Right kidney (tissue), 1 donor: ENCODE measurements at regions not wholly inside any gene's neighbourhood (a gene's known extent, or its start where the extent isn't known, plus 50 kb on each side); places are given as distances from the start of the nearest gene placed in this dataset.

ENCODE experiments used
- DNase-seq: peaks from one replicate; pipeline ENCODE4 v3.0.0-alpha.2; 2016

DNA sequence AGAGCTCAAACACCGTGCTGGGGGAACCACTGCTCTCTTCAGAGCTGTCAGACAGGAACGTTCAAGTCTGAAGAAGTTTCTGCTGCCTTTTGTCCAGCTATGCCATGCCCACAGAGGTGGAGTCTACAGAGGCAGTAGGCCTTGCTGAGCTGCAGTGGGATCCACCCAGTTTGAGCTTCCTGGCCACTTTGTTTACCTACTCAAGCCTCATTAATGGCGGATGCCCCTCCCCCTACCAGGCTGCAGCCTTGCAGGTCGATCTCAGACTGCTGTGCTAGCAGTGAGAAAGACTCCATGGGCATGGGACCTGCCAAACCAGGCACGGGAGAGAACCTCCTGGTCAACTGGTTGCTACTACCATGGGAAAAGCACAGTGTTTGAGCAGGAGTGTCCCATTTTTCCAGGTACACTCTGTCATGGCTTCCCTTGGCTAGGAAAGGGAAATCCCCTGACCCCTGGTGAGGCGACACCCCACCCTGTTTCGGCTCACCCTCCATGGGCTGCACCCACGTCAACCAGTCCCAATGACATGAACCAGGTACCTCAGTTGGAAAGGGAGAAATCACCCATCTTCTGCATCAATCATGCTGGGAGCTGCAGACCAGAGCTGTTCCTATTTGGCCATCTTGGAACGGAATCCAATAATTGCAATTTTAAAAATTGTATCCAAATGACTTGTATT lies 246.9 kb upstream of the ADAMTS16 start:
- DNase-seq: no peak

DNA sequence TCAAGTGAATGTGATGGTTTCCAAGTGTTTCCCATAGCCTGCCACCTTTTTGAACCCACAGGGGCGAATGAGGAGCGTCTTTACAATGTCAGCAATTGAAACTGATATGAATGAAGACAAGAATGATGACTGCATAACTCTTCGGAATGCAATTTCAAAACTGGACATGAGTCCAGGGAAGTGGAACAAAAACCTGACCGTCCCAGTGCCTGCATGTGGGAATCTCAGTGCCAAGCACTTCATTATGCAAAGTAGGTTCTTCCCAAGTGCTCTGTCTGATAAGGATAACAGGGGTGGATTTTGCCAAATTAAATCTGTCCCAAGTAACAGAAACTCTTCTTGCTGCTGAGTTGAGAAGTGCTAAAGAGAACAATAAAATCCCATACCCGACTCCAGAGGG lies 243.8 kb upstream of the ADAMTS16 start:
- no peak for DNase-seq

DNA sequence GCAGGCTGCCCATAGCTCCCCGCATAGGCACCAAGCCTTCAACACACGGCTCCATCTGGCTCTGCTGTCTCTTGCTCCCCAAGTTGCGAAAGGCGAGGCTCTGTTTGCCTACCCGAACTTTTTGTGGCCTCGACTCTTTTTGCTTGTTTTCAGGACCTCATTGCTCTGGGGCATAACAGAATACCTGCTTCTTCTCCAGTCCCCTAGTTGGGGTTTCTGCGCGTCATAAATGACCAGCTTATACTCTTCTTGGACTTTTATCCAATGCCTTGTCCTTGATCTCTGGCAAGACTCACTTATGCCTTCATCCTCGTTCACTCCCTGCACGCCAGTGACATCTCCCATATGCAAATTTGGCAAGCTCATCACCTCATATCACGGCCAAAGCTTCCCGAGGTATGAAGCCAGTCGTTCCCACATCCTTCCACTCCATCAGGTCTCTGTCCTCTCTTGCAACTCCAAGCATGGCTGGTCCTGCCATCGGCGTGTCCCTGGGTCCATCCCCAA lies 238.8 kb upstream of the ADAMTS16 start:
- DNase-seq: no peak

DNA sequence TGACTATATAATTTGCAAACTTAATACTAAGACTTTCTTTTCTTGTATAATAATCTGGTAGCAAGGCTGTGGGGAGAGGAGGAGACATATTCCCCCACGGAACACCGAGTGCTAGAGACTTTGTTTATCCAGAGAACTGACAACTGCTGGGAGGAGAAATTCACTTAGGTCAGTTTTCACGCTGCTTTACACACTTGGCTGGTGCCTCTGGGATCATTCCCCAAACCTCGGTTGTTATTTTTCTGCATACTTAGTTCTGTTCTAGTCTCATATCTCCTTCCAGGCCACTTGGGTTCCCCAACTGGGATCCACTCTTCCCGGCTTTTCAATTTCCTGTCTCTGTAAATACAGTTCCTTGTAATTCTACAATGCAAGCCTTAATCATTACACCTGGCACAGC lies 238.2 kb upstream of the ADAMTS16 start:
- DNase-seq: no peak

DNA sequence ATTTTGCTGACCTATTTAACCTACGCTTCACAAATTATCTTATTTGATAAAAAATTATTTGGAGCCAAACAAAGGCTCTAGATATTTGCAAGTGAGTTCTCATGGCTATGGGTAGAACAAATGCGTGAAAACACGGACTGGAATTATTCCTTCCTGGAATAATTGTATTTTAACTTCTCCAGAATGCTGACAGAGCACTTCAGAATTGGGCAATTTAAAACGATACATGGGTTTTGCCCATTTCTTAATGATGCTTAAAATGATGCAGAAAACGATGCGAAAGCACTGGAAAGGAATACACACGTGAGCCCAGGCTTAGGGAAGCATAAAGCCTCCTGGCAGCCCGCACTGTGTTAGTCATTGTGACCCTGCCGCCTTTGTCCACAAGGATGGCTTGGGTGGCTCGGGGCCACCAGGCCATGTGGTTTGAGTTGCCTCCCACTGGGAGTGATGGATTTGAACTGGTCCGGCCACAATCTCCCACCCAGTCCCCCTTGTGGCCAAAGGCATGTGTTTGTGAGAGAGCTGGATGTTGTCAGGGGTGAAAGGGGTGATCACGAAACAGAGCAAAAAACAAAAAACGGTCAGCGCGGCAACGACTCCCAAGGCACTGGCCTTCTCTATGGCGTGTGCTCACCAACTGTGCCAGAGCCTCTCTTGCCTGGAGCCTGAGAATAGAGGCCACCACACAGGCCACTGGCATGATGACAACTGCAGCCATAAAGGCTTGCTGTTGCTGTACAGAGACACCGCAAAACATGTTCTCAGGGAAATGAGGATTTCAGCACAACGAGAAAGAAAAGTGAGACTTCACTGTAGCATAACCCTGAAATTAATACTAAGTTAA lies 234.2 kb upstream of the ADAMTS16 start:
- DNase-seq: no peak

DNA sequence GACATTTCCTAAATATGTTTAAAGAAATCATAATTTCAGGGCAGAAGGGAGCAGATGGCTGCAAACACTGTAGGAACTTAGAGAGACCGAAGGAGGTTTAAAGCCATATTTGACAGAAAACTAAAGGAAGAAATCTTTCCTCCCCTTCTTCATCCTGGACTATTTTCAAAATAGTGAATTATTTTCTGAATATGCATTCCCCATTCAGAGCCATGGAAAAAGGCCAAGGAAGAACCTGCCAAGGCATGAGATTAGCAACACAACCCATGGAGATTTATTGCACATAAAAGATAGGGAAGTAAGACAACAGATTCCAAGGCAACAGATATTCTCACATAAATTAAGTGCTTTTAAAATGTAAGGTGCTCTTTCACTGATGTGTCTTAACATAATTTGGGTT lies 233.3 kb upstream of the ADAMTS16 start:
- DNase-seq: no peak

DNA sequence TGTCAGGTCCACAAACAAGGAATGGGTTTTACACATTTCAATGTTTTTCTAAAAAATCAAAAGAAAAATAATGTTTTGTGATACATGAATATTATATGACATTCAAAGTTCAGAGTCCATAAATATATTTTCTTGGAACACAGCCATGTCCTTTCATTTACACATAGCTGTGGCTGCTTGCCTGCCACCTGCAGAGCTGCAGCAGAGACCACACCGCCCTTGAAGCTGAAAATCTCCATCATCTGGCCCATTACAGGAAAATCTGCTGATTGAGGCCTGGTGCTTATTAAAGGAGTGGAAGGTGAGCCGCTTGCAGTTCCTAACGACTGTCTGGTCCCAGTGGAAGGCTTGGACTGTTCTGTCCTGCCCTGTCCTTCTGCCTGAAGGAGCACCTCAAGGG lies 232.6 kb upstream of the ADAMTS16 start:
- DNase-seq: no peak

DNA sequence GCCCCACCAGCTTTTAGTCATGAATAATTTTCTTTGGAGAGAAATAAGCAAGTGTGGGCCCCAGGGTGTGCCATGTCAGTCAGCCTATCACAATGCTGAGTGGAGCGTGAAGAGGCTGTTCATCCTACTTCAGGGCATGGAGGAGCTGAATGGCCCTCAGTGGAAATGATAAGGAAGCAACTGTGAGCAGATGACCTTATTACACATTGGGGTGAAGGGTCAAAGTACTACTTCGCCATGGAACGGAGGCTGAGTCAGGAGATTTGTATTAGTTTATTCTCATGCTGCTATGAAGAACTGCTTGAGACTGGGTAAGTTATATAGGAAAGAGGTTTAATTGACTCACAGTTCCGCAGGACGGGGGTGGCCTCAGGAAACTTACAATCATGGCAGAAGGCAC lies 231.0 kb upstream of the ADAMTS16 start:
- no peak for DNase-seq

DNA sequence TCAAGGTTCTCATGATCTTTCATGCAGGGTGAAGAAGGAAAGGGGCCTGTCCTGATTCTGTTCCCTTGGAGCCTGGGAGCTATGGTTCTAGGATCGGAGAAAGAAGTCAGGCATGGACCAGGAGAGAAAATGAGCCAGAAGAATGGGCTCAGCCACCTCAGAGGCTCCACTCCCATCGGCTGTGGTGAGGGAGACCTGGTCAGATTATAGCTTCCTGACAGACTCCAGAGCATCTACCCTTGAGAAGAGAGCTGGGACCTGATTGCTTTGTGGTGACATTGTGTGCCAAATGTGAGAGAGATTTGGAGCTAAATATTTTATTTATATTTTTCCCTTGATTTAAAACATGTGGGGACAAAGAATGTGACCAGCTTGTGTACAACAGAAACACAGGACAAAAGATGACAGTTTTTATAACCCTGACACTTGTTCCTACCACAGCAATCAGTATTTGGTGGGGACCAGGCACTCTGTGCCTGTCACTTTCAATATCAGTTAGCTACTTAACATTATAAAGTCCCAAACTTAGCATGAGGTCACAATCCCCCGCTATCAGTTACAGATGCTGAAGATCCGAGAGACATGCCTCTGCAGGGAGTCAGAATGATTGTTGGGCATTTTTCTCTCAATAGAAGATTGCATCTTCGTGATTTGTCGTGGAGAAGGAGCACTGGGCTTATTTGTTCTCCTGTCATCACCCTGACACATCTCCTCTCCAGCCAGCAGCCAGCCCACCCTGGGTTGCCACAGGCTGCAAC lies 228.3 kb upstream of the ADAMTS16 start:
- no peak for DNase-seq

DNA sequence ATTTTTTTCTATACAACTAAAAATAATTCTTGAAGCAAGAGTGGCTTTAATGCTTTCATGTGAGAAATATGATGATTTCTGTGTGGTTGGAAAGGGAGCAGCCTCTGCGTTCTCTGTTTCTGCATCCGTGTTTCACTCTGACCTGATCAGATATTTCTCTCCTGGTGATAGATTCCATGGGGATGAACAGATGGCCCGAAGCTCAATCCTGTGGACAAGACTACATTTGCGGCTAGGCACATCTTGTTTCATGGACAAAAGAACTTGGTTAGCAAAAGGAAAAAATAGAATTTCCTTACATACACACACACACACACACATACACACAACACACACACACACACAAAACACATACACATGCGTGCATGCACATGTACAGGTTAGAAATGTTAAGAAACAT lies 218.2 kb upstream of the ADAMTS16 start:
- DNase-seq: no peak

DNA sequence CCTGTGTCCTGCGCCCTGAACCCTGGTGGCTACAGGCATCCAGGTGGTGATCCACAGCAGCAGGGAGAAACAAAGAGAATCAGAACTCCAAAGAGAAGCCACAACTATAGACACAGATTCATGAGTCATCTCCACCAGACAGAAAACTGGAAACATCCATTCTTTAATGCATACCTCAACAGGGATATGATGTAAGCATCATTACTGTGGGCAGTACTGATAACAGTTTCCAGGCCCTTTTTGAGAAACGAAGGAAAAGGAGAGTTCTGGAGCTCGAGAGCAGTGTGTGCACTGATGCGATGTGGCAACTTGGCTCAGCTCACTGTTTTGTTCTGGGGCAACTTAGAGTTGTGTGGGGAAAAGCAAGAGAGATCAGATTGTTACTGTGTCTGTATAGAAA lies 215.6 kb upstream of the ADAMTS16 start:
- DNase-seq: no peak

DNA sequence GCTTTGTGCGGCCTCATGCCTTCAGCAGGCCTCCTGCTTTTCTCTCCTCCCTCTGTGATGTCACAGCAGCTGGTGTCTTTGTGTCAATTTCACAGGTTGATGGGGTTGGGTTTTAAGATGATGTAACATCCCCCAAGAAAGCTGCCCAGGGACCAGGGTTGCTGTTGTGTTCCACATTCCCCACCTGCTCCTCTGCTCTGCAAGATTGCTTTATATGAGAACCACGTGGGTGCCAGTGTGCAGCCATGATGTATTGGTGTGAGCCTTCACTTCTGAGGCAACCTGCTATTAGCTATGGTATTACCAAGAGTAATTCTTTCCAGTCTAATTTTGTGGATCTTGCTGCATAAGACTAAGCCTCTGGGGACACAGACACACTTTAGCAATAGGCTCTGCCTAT lies 213.0 kb upstream of the ADAMTS16 start:
- DNase-seq: no peak

DNA sequence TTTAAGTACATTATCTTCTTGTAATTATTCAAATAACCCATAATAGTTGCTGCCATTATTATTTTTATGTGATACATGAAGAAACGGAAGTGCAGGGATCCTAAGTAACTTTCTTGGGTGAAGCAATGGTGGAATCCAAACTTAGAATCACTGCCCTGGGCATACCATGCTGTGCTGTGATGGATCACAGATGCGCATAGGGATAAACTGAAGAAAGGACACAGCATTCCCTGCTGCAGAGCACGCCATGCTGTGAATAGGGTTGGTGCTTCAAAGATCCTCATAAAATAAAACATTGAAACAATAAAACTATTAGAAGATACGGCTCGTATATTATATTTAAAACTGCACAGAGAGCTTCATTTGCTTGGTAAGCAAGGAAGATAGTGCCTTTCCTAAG lies 211.7 kb upstream of the ADAMTS16 start:
- DNase-seq: no peak

DNA sequence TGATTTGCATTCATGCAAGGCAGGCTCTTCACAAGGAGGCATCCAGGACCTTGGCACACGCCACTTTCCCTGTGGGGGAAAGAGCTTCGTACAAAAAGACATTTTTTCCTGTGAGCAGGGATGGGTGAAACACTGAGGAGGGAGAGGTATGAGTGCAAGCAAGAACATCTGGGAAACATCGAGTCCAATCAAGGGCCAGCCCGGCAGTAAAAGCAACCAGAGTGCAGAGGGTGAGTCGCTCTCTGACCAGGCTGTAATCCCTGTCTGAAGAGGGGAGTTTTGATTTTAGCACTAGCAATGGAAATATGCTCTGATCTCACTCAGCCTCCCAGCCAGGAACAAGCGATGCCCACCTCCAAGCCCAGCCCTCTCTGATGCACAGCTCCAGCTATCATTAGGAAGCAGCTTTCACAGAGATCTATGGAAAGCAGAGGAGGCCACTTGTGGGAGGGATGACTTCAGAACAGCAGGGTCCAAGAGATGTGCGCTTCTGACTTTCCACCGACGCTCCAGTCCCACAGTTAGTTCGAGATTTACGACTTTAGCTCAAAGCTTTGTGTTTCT lies 211.0 kb upstream of the ADAMTS16 start:
- no peak for DNase-seq

DNA sequence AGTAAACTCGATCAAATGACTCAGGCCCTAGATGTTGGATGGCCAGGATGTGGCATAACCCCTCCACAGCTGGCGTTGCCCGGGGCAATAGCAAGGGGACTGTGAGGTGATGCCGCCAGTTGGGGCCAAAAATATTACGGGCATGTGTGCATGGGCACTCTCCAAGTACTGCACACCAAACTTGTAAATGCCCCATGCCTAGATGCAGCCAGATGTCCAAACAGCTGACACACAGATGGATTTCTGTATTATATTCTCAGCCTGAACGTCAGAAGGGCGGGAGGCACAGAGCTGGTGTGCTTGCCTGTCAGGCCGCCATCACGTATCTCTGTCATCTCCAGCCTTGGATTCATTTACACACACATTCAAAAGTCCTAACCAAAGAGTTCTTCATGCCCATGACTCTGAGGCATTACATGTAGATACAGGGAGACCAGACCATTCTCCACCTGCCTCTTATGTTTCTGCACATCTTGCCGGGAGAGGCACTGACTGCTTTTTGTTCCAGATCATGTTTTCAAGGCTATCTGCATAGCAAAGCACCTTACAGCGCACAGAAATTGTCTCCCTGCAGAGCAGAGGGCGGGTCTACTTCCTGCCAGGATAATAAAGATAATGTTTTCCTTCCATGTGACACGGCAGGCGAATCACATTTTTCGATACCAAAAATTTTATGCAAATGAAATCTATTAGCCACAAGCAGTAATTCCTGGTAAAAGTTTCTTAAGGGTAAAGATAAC lies 200.9 kb upstream of the ADAMTS16 start:
- DNase-seq: no peak

DNA sequence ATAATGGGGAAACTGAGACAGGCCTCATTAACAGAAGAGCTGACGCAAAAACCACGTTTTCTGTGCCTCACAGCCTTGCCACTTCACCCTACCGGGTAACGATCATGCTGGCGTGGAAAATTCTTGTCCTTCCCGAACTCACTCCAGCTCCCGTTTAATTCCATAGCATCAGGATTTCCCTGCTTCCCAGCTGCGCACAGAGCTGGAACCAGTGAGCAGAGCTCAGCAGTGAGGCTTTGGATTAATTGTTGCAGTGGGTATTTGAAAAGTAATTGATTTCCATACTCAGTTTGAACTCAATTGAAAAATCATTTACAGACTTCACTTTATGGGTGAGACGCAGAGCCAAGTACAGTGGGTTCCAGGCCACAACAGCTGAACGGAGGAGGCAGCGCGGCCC lies 199.0 kb upstream of the ADAMTS16 start:
- DNase-seq: no peak

DNA sequence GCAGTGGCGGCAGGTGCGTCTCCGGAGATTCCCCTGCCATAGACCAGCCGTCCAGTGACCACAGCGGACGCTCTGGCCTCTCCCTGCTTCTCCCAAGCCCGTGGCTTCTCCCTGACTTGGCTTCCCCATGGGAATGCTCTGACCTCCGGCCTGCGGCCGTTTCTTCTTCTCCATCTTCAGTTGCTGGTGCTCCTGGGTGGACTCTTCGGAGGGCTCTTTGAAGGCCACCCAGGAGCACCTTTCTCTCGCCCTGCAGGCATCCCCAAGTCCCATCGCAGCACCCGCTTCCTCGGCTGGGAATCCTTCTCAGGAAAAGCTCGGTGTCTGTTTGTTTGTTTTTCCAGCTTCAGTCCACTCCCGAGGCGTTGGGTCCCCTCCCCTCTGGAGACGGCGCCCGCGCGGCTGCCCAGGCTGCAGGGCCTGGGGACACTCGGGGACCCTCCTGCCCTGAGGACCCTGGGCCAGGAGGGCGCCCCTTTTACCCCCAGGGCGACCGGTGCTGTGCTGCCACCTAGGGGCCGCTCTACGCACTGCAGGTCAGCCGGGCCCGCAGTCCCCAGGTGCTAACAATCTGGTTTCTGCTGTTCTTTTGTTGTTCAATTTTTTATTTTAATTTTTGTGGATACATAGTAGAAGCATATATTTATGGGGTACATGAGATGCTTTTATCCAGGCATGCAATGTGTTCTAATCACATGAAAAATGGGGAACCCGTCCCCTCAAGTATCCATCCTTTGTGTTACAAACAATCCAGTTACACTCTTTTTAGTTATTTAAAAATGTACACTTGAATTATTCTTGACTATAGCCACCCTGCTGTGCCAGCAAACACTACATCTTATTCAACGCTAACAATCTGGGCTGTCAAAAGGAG lies 197.9 kb upstream of the ADAMTS16 start:
- DNase-seq: peak; percentile 50

DNA sequence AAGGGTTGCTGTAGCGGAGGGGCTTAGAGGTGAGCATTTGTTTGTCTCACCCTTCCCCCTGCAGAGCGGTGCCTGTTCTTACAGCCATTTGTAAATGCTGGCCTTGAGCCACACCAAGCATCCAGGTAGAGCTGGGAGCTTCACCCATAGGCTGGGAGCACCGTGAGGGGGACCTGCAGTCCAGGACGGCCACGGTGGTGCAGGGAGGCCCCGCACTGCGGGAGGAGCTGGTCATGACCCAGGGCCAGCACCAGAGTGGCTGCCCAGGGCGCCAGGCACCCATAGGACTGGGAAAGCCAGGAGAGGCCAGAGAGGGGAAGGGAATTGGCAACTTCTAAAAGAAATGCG lies 197.3 kb upstream of the ADAMTS16 start:
- DNase-seq: no peak

DNA sequence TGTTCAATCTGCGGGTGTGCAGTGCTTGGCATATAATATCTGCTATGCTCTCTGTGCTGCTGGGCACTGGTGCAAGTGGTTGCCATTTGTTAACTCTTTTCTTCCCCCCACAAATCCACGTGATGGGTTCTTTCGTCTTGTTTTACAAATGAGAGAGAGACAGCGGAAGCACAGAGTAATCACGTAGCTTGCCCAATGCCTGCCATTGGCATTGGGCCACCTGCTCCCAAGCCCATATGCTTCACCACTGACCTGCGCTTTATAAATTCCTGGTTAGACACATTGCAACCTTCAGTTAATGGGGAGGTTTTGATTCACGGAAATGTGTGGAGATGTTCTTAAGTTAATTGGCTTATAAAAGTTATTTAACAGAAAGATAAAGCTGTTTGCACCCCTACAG lies 194.8 kb upstream of the ADAMTS16 start:
- DNase-seq: no peak

DNA sequence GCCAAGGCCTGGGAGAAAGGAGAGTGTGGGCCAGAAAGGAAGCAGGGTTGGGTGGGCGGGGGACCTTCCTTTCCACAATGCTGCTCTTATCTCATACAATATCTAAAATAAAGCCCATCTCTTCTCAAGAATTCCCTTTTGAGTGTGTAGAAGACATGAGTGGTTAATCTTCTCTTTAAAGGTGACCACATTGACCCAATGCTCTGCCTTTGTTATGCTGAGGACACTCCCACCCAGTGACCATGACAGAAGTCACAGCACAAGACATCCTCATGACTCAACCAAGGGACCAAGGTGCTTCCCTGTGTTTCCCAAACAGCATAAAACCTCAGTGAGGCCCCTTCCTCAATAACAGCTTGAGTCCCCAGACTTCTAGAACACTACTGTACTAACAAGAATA lies 193.0 kb upstream of the ADAMTS16 start:
- DNase-seq: no peak

DNA sequence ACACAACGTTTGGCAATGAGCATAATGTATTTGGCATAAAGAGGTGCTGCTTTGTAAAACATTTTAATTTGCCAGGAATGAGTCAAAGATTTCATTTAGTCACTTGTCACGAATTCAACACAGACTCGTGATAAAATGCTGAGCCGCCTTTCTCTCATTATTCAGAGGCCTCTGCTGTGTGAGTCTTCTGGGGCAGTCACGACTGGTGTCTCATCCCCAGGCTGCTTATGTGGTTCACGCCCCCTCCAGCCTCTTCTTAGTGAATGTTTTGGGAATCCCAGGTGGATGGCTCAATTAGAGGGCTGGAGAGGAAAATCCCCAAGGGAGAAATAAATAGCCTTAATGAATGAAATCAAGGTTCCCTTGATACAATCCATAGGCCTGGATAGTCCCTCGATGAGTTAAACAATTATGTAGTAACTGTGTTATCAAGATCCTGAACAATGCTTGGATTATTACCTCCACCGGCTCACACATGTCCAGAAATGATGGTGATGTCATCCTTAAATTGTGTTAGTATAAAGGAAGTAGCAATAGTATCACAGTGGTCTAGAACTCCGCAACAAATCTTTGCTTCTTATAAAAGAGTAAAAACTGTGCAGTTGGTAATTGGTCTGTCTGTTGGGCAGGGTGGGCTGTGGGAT lies 192.1 kb upstream of the ADAMTS16 start:
- DNase-seq: no peak
